Activated T-helper 17 cell treated with anti-CD3 and anti-CD28 coated beads, Interleukin-2, amount 50 U/mL, for 72 hours (primary cell): ENCODE measurements at regions not wholly inside any gene's neighbourhood (a gene's known extent, or its start where the extent isn't known, plus 50 kb on each side); places are given as distances from the start of the nearest gene placed in this dataset.
A peak's percentile ranks its signal among the peaks of the same experiment; 100 is the strongest.

Experiments used
- ATAC-seq: fragments of 150-1000 bp; cut with Tn5 transposase; replicated peaks from 2 replicates; pipeline ENCODE4 v1.10.0; 2021; ENCODE audit warnings: mild to moderate bottlenecking, moderate library complexity
- H3K27ac Mint-ChIP-seq: one replicate; pipeline ENCODE4 v1.8.0; 2022; ENCODE audit warnings: mixed read lengths
- H3K27me3 Mint-ChIP-seq: one replicate; pipeline ENCODE4 v1.8.0; 2022; ENCODE audit warnings: mixed read lengths
- H3K36me3 Mint-ChIP-seq: one replicate; pipeline ENCODE4 v1.8.0; 2022; ENCODE audit warnings: low read depth, mild to moderate bottlenecking, mixed read lengths
- H3K4me1 Mint-ChIP-seq: one replicate; pipeline ENCODE4 v1.8.0; 2022; ENCODE audit warnings: mixed read lengths
- H3K4me3 Mint-ChIP-seq: one replicate; pipeline ENCODE4 v1.8.0; 2022; ENCODE audit warnings: mild to moderate bottlenecking, mixed read lengths
- H3K9me3 Mint-ChIP-seq: one replicate; pipeline ENCODE4 v1.8.0; 2022; ENCODE audit warnings: mixed read lengths

- peak overlapping the region; percentile 70 for H3K4me3 Mint-ChIP-seq
- H3K4me1 Mint-ChIP-seq: peaks cover 22% of the 10 kb centered on the region
Observed at GRCh38 chr4:152079543-152080293, 318.9 kb upstream of the GATB start.

GRCh38 chr4:152079079-152079478, 318.3 kb upstream of the GATB start:
- Mint-ChIP-seq H3K27me3 (no peaks in the 10 kb centered on the region), H3K9me3 (peaks cover 4% of the 10 kb centered on the region), H3K4me1 (peaks cover 22% of the 10 kb centered on the region), H3K27ac (no peak overlapping the region), H3K4me3 (no peak overlapping the region), H3K36me3 (no peaks in the 10 kb centered on the region)
- no peak for ATAC-seq

More at GRCh38 chr4:152079543-152080293, 318.9 kb upstream of the GATB start:
- peak; percentile 92 for ATAC-seq
- Mint-ChIP-seq H3K27ac (peak overlapping the region; percentile 79), H3K9me3 (peaks cover 4% of the 10 kb centered on the region), H3K36me3 (no peaks in the 10 kb centered on the region), H3K27me3 (no peaks in the 10 kb centered on the region)

- H3K9me3 Mint-ChIP-seq: peaks cover 4% of the 10 kb centered on the region
- H3K27me3 Mint-ChIP-seq: no peaks in the 10 kb centered on the region
- ATAC-seq: no peak
- peaks cover 18% of the 10 kb centered on the region for H3K4me1 Mint-ChIP-seq
- H3K4me3 Mint-ChIP-seq: no peak overlapping the region
- H3K27ac Mint-ChIP-seq: peak overlapping the region; percentile 34
- no peaks in the 10 kb centered on the region for H3K36me3 Mint-ChIP-seq
Observed at GRCh38 chr4:152077582-152077981, 316.8 kb upstream of the GATB start.

- Mint-ChIP-seq H3K36me3 (no peaks in the 10 kb centered on the region), H3K4me1 (peaks cover 12% of the 10 kb centered on the region), H3K27ac (no peak overlapping the region), H3K9me3 (peaks cover 4% of the 10 kb centered on the region), H3K4me3 (no peak overlapping the region), H3K27me3 (no peaks in the 10 kb centered on the region)
- no peak for ATAC-seq
Observed at GRCh38 chr4:152075253-152075928, 314.6 kb upstream of the GATB start.

GRCh38 chr4:152074573-152074972, 313.8 kb upstream of the GATB start:
- peaks cover 5% of the 10 kb centered on the region for H3K4me1 Mint-ChIP-seq
- H3K27me3 Mint-ChIP-seq: no peaks in the 10 kb centered on the region
- H3K9me3 Mint-ChIP-seq: peaks cover 4% of the 10 kb centered on the region
- no peak overlapping the region for H3K27ac Mint-ChIP-seq
- no peaks in the 10 kb centered on the region for H3K36me3 Mint-ChIP-seq
- peak; percentile 48 for ATAC-seq
- no peak overlapping the region for H3K4me3 Mint-ChIP-seq

GRCh38 chr4:152074088-152074437, 313.3 kb upstream of the GATB start:
- H3K9me3 Mint-ChIP-seq: peaks cover 4% of the 10 kb centered on the region
- H3K4me3 Mint-ChIP-seq: no peak overlapping the region
- H3K4me1 Mint-ChIP-seq: peaks cover 5% of the 10 kb centered on the region
- H3K27me3 Mint-ChIP-seq: no peaks in the 10 kb centered on the region
- ATAC-seq: no peak
- no peak overlapping the region for H3K27ac Mint-ChIP-seq
- H3K36me3 Mint-ChIP-seq: no peaks in the 10 kb centered on the region

- Mint-ChIP-seq H3K4me3 (no peak overlapping the region), H3K4me1 (peaks cover 9% of the 10 kb centered on the region), H3K9me3 (peaks cover 4% of the 10 kb centered on the region), H3K27ac (no peak overlapping the region), H3K27me3 (no peaks in the 10 kb centered on the region), H3K36me3 (no peaks in the 10 kb centered on the region)
- ATAC-seq: no peak
Observed at GRCh38 chr4:152073351-152074087, 312.7 kb upstream of the GATB start.

GRCh38 chr4:152072906-152073305, 312.1 kb upstream of the GATB start:
- H3K27me3 Mint-ChIP-seq: no peaks in the 10 kb centered on the region
- no peak overlapping the region for H3K27ac Mint-ChIP-seq
- H3K4me1 Mint-ChIP-seq: peaks cover 14% of the 10 kb centered on the region
- no peaks in the 10 kb centered on the region for H3K36me3 Mint-ChIP-seq
- H3K4me3 Mint-ChIP-seq: no peak overlapping the region
- H3K9me3 Mint-ChIP-seq: peaks cover 6% of the 10 kb centered on the region
- ATAC-seq: no peak

GRCh38 chr4:152072001-152072485, 311.2 kb upstream of the GATB start:
- no peak overlapping the region for H3K27ac Mint-ChIP-seq
- ATAC-seq: no peak

GRCh38 chr4:152070854-152071253, 310.0 kb upstream of the GATB start:
- Mint-ChIP-seq H3K4me3 (no peak overlapping the region), H3K9me3 (peaks cover 11% of the 10 kb centered on the region), H3K27me3 (no peaks in the 10 kb centered on the region), H3K27ac (no peak overlapping the region), H3K36me3 (no peaks in the 10 kb centered on the region), H3K4me1 (peaks cover 22% of the 10 kb centered on the region)
- ATAC-seq: no peak

More at GRCh38 chr4:152072001-152072485, 311.2 kb upstream of the GATB start:
- no peaks in the 10 kb centered on the region for H3K27me3 Mint-ChIP-seq
- H3K36me3 Mint-ChIP-seq: no peaks in the 10 kb centered on the region
- H3K4me1 Mint-ChIP-seq: peaks cover 15% of the 10 kb centered on the region
- no peak overlapping the region for H3K4me3 Mint-ChIP-seq
- H3K9me3 Mint-ChIP-seq: peaks cover 4% of the 10 kb centered on the region

GRCh38 chr4:152068866-152069265, 308.1 kb upstream of the GATB start:
- ATAC-seq: no peak
- Mint-ChIP-seq H3K4me1 (peaks cover 22% of the 10 kb centered on the region), H3K4me3 (no peak overlapping the region), H3K27me3 (no peaks in the 10 kb centered on the region), H3K27ac (no peak overlapping the region), H3K36me3 (no peaks in the 10 kb centered on the region), H3K9me3 (peaks cover 11% of the 10 kb centered on the region)

- Mint-ChIP-seq H3K4me3 (no peak overlapping the region), H3K27me3 (no peaks in the 10 kb centered on the region), H3K9me3 (peaks cover 11% of the 10 kb centered on the region), H3K4me1 (peaks cover 21% of the 10 kb centered on the region), H3K27ac (no peak overlapping the region), H3K36me3 (no peaks in the 10 kb centered on the region)
- peak; percentile 62 for ATAC-seq
Observed at GRCh38 chr4:152065545-152065944, 304.7 kb upstream of the GATB start.

GRCh38 chr4:152064753-152065152, 303.9 kb upstream of the GATB start:
- Mint-ChIP-seq H3K27ac (no peak overlapping the region), H3K36me3 (no peaks in the 10 kb centered on the region), H3K27me3 (no peaks in the 10 kb centered on the region), H3K4me1 (peaks cover 21% of the 10 kb centered on the region), H3K4me3 (no peak overlapping the region), H3K9me3 (peaks cover 11% of the 10 kb centered on the region)
- ATAC-seq: no peak

- H3K4me1 Mint-ChIP-seq: peaks cover 21% of the 10 kb centered on the region
- no peak for ATAC-seq
- peaks cover 11% of the 10 kb centered on the region for H3K9me3 Mint-ChIP-seq
- no peak overlapping the region for H3K27ac Mint-ChIP-seq
- H3K4me3 Mint-ChIP-seq: no peak overlapping the region
- no peaks in the 10 kb centered on the region for H3K36me3 Mint-ChIP-seq
- no peaks in the 10 kb centered on the region for H3K27me3 Mint-ChIP-seq
Observed at GRCh38 chr4:152064282-152064681, 303.5 kb upstream of the GATB start.
